H9 (cell line): ENCODE measurements at regions not wholly inside any gene's neighbourhood (a gene's known extent, or its start where the extent isn't known, plus 50 kb on each side); places are given as distances from the start of the nearest gene placed in this dataset.

Experiments used
- DNase-seq: peaks from one replicate; pipeline ENCODE4 v3.0.0-alpha.2; 2017
- H2AFZ ChIP-seq: one replicate; pipeline ENCODE4 v1.6.1; 2013; ENCODE audit warnings: mild to moderate bottlenecking, low read length, control low read depth, moderate library complexity
- H2AK5ac ChIP-seq: 2 replicates; pipeline ENCODE4 v1.6.1; 2013; ENCODE audit warnings: low read length, control low read depth, mixed read lengths; ENCODE audit not compliant: insufficient read length
- H2BK120ac ChIP-seq: one replicate; pipeline ENCODE4 v1.6.1; 2013; ENCODE audit warnings: low read depth, mild to moderate bottlenecking, low read length, control low read depth, inconsistent platforms; ENCODE audit not compliant: poor library complexity, severe bottlenecking
- H2BK12ac ChIP-seq: 2 replicates; pipeline ENCODE4 v1.6.1; 2013; ENCODE audit warnings: low read length, control low read depth, mixed read lengths, low read depth; ENCODE audit not compliant: insufficient read length
- H2BK15ac ChIP-seq: 2 replicates; pipeline ENCODE4 v1.6.1; 2013; ENCODE audit warnings: low read depth, low read length, control low read depth
- H2BK20ac ChIP-seq: one replicate; pipeline ENCODE4 v1.6.1; 2013; ENCODE audit warnings: low read depth, mild to moderate bottlenecking, low read length, control low read depth, inconsistent platforms; ENCODE audit not compliant: poor library complexity, severe bottlenecking
- H2BK5ac ChIP-seq: 2 replicates; pipeline ENCODE4 v1.6.1; 2013; ENCODE audit warnings: low read length, control low read depth, mixed read lengths; ENCODE audit not compliant: insufficient read length
- H3K14ac ChIP-seq: 2 replicates; pipeline ENCODE4 v1.6.1; 2013; ENCODE audit warnings: low read length, control low read depth; ENCODE audit not compliant: insufficient read depth
- H3K18ac ChIP-seq: 2 replicates; pipeline ENCODE4 v1.6.1; 2013; ENCODE audit warnings: low read depth, mild to moderate bottlenecking, mixed read lengths, low read length, control low read depth; ENCODE audit not compliant: insufficient read length
- H3K23ac ChIP-seq: 2 replicates; pipeline ENCODE4 v1.6.1; 2013; ENCODE audit warnings: low read length, control low read depth, mixed read lengths, low read depth; ENCODE audit not compliant: insufficient read length
- H3K23me2 ChIP-seq: 2 replicates; pipeline ENCODE4 v1.6.1; 2013; ENCODE audit warnings: low read depth, mild to moderate bottlenecking, mixed read lengths, low read length, control low read depth; ENCODE audit not compliant: insufficient read length, poor library complexity, severe bottlenecking
- H3K27ac ChIP-seq: 2 replicates; pipeline ENCODE4 v1.5.1; 2013; ENCODE audit warnings: low read length, control low read depth, mixed read lengths, low read depth; ENCODE audit not compliant: insufficient read length
- H3K27me3 ChIP-seq: 2 replicates; pipeline ENCODE4 v1.6.1; 2013; ENCODE audit warnings: low read length, control low read depth, inconsistent platforms; ENCODE audit not compliant: insufficient read depth
- H3K4ac ChIP-seq: 2 replicates; pipeline ENCODE4 v1.6.1; 2013; ENCODE audit warnings: low read depth, mild to moderate bottlenecking, control low read depth, inconsistent platforms, low read length, moderate library complexity
- H3K4me1 ChIP-seq: 2 replicates; pipeline ENCODE4 v1.6.1; 2013; ENCODE audit warnings: low read length, control low read depth, inconsistent platforms; ENCODE audit not compliant: insufficient read depth
- H3K4me2 ChIP-seq: 2 replicates; pipeline ENCODE4 v1.6.1; 2013; ENCODE audit warnings: low read length, control low read depth, mixed read lengths; ENCODE audit not compliant: insufficient read length, insufficient read depth
- H3K56ac ChIP-seq: 2 replicates; pipeline ENCODE4 v1.6.1; 2013; ENCODE audit warnings: low read depth, mild to moderate bottlenecking, mixed read lengths, low read length, control low read depth; ENCODE audit not compliant: insufficient read length
- H3K79me1 ChIP-seq: 2 replicates; pipeline ENCODE4 v1.6.1; 2013; ENCODE audit warnings: low read depth, mild to moderate bottlenecking, moderate library complexity, low read length, control low read depth, inconsistent platforms; ENCODE audit not compliant: insufficient read depth, poor library complexity, severe bottlenecking
- H3K79me2 ChIP-seq: 2 replicates; pipeline ENCODE4 v1.6.1; 2013; ENCODE audit warnings: low read length, control low read depth, inconsistent platforms; ENCODE audit not compliant: insufficient read depth
- H3K9ac ChIP-seq: 2 replicates; pipeline ENCODE4 v1.6.1; 2013; ENCODE audit warnings: low read length, control low read depth, mixed read lengths; ENCODE audit not compliant: insufficient read length; ENCODE audit errors: extremely low read depth
- H3K9me3 ChIP-seq: one replicate; pipeline ENCODE4 v1.6.1; 2013; ENCODE audit warnings: low read depth, low read length, inconsistent platforms; ENCODE audit not compliant: control insufficient read depth
- H3T11ph ChIP-seq: one replicate; pipeline ENCODE4 v1.6.1; 2013; ENCODE audit warnings: mild to moderate bottlenecking, low read length, control low read depth, inconsistent platforms
- H4K20me1 ChIP-seq: one replicate; pipeline ENCODE4 v1.6.1; 2013; ENCODE audit not compliant: control insufficient read depth, insufficient read length, insufficient read depth
- H4K5ac ChIP-seq: 2 replicates; pipeline ENCODE4 v1.6.1; 2013; ENCODE audit warnings: low read depth, mild to moderate bottlenecking, mixed read lengths, low read length, control low read depth; ENCODE audit not compliant: insufficient read length
- H4K8ac ChIP-seq: replicated peaks from 2 replicates; pipeline ENCODE4 v1.6.1; 2013; ENCODE audit warnings: low read length, control low read depth, mixed read lengths, low read depth; ENCODE audit not compliant: insufficient read length
- H4K91ac ChIP-seq: 2 replicates; pipeline ENCODE4 v1.6.1; 2013; ENCODE audit warnings: low read depth, mild to moderate bottlenecking, moderate library complexity, mixed read lengths, low read length, control low read depth; ENCODE audit not compliant: insufficient read length
- H3K27ac Mint-ChIP-seq, 3 experiments: 2 replicates in 2 of 3; 3 replicates in 1 of 3; pipeline ENCODE4 v1.8.0; 2020 to 2021; ENCODE audit warnings: mixed read lengths in 3 of 3, mild to moderate bottlenecking in 1 of 3, moderate library complexity in 1 of 3
- H3K27me3 Mint-ChIP-seq: 2 replicates; pipeline ENCODE4 v1.8.0; 2021; ENCODE audit warnings: low read depth, mild to moderate bottlenecking, moderate library complexity, mixed read lengths
- H3K36me3 Mint-ChIP-seq, 3 experiments: 2 replicates in 2 of 3; 3 replicates in 1 of 3; pipeline ENCODE4 v1.8.0; 2020 to 2021; ENCODE audit warnings: low read depth in 3 of 3, mixed read lengths in 3 of 3; ENCODE audit not compliant: insufficient read depth in 1 of 3
- H3K4me1 Mint-ChIP-seq, 2 experiments: 2 replicates each; pipeline ENCODE4 v1.8.0; 2020; ENCODE audit warnings: mixed read lengths in 2 of 2
- H3K4me3 Mint-ChIP-seq, 2 experiments: 2 replicates in 1 of 2; 3 replicates in 1 of 2; pipeline ENCODE4 v1.8.0; 2020 to 2021; ENCODE audit warnings: mild to moderate bottlenecking in 2 of 2, mixed read lengths in 2 of 2, moderate library complexity in 1 of 2
- H3K9me3 Mint-ChIP-seq, 2 experiments: 2 replicates in 1 of 2; 3 replicates in 1 of 2; pipeline ENCODE4 v1.8.0; 2020; ENCODE audit warnings: mild to moderate bottlenecking in 2 of 2, mixed read lengths in 2 of 2, moderate library complexity in 1 of 2
- WGBS: extraction: QIAGEN DNeasy Blood & Tissue Kit; methylation state at CpG from one replicate; pipeline ENCODE4 v1.1.7; 2013; ENCODE audit warnings: missing lambda C conversion rate, low lambda C conversion rate, mixed read lengths; ENCODE audit not compliant: insufficient read length; ENCODE audit errors: extremely low coverage; 5-methylcytosine and 5-hydroxymethylcytosine counted together
- TF ChIP-seq, protein P1 (sequence below): fragments of 200-600 bp; sonication (generic); conservative IDR thresholded peaks from 3 replicates; pipeline ENCODE4 v1.8.0; 2021; ENCODE audit warnings: antibody characterized with exemption, mild to moderate bottlenecking

DNA sequence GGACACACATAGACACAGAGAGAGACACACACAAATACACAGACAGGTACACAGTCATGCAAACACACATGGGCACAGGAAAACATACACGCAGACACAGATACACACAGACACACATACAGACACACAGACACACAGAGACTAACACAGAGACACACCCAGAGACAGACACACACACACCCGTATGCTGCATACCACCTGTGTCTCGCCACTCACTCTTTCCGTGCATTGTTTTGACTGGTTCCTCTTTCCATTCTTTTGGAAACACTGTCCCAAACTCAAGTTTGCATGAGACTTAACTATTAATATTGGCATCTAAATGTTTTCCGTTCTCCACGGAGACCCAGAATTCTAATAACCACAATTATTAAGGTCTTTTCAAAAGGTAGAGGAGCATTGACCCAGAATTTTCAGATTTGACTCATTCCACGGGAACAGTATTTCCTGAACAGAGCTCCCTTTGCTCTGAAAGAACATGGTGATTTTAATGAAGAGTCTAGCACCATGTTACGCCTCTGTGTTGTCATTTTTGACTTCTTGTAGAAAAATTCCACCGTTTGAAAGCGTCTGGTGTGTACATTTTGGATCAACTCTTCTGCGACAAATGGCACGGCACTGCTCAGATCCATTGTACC is 141.2 kb upstream of the RNF32 start:
- Histone ChIP-seq H3K79me1 (no peaks in the 10 kb centered on the region), H3K18ac (no peak overlapping the region), H2BK12ac (no peak overlapping the region), H2BK5ac (no peak overlapping the region), H4K5ac (no peak overlapping the region), H3K27ac (no peak overlapping the region), H3K4ac (no peak overlapping the region), H2BK15ac (no peak overlapping the region), H3K4me1 (no peaks in the 10 kb centered on the region), H4K20me1 (no peaks in the 10 kb centered on the region), H2AFZ (no peak overlapping the region), H3K4me2 (no peak overlapping the region), H3T11ph (no peak overlapping the region), H2BK120ac (no peak overlapping the region), H3K56ac (no peak overlapping the region), H3K23ac (no peak overlapping the region), H3K27me3 (no peaks in the 10 kb centered on the region), H2BK20ac (no peak overlapping the region), H3K9me3 (no peaks in the 10 kb centered on the region), H4K8ac (no peak overlapping the region), H3K9ac (no peak overlapping the region), H3K23me2 (no peaks in the 10 kb centered on the region), H2AK5ac (no peak overlapping the region), H4K91ac (no peak overlapping the region), H3K14ac (no peak overlapping the region), H3K79me2 (no peaks in the 10 kb centered on the region)
- TF ChIP-seq, protein P1, sequence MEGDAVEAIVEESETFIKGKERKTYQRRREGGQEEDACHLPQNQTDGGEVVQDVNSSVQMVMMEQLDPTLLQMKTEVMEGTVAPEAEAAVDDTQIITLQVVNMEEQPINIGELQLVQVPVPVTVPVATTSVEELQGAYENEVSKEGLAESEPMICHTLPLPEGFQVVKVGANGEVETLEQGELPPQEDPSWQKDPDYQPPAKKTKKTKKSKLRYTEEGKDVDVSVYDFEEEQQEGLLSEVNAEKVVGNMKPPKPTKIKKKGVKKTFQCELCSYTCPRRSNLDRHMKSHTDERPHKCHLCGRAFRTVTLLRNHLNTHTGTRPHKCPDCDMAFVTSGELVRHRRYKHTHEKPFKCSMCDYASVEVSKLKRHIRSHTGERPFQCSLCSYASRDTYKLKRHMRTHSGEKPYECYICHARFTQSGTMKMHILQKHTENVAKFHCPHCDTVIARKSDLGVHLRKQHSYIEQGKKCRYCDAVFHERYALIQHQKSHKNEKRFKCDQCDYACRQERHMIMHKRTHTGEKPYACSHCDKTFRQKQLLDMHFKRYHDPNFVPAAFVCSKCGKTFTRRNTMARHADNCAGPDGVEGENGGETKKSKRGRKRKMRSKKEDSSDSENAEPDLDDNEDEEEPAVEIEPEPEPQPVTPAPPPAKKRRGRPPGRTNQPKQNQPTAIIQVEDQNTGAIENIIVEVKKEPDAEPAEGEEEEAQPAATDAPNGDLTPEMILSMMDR = no peak
- no peak for DNase-seq
- WGBS = no CpG with 5 or more reads among the region's 12 CpGs
- Mint-ChIP-seq H3K36me3 (no peaks in the 10 kb centered on the region), H3K4me1 (peaks cover 0 to 4% of the 10 kb centered on the region in 2 experiments; a peak in 3 of 4 replicates), H3K27me3 (peaks cover 1% of the 10 kb centered on the region; the same call in 1 of the 2 replicates), H3K27ac (no peak overlapping the region), H3K9me3 (peaks cover 4 to 5% of the 10 kb centered on the region in 2 experiments; a peak in 2 of 5 replicates), H3K4me3 (no peak overlapping the region)
